Heart right ventricle (tissue), 16 donors: ENCODE measurements at regions not wholly inside any gene's neighbourhood (a gene's known extent, or its start where the extent isn't known, plus 50 kb on each side); places are given as distances from the start of the nearest gene placed in this dataset.

Experiments used
- ATAC-seq, 8 donors: fragments of 200-7000 bp; cut with Tn5 transposase; one replicate each; pipeline ENCODE4 v1.9.1; 2020; ENCODE audit warnings: mild to moderate bottlenecking in 8 of 8, moderate library complexity in 8 of 8, moderate number of reproducible peaks in 1 of 8
- DNase-seq, 2 donors: peaks; one replicate each; pipeline ENCODE4 v3.0.0-alpha.2; 2020
- H3K27ac ChIP-seq, 10 donors: fragments of 200-600 bp; sonication (generic) in 2 of 10; one replicate each; pipeline versions ENCODE4 v1.5.0 to v1.8.0; 2020 to 2022; ENCODE audit warnings: mild to moderate bottlenecking in 3 of 10
- H3K27me3 ChIP-seq, 7 donors: fragments of 200-600 bp; one replicate each; pipeline ENCODE4 v1.8.0; 2021 to 2022; ENCODE audit warnings: mild to moderate bottlenecking in 2 of 7
- H3K36me3 ChIP-seq, 9 donors: fragments of 200-600 bp; sonication (generic) in 1 of 9; one replicate each; pipeline versions ENCODE4 v1.5.0 to v1.8.0; 2020 to 2022; ENCODE audit warnings: mild to moderate bottlenecking in 2 of 9
- H3K4me1 ChIP-seq, 9 donors: fragments of 200-600 bp; sonication (generic) in 1 of 9; one replicate each; pipeline versions ENCODE4 v1.5.0 to v1.8.0; 2020 to 2022; ENCODE audit warnings: mild to moderate bottlenecking in 4 of 9
- H3K4me3 ChIP-seq, 10 donors: fragments of 200-600 bp; sonication (generic) in 2 of 10; one replicate each; pipeline versions ENCODE4 v1.5.0 to v1.8.0; 2020 to 2022; ENCODE audit warnings: mild to moderate bottlenecking in 7 of 10, moderate library complexity in 2 of 10
- H3K9me3 ChIP-seq, 11 donors: fragments of 200-600 bp in 10 of 11; sonication (generic) in 2 of 11; one replicate each; pipeline versions ENCODE4 v1.5.0 to v1.8.0; 2013 to 2022; ENCODE audit warnings: mild to moderate bottlenecking in 2 of 11, control low read depth in 1 of 11, moderate library complexity in 1 of 11
- WGBS, 2 donors: extraction: QIAGEN DNeasy Blood & Tissue Kit; methylation state at CpG; one replicate each; pipeline ENCODE4 v1.1.7; 2013; ENCODE audit warnings: inconsistent platforms in 1 of 2; 5-methylcytosine and 5-hydroxymethylcytosine counted together
- intact Hi-C, 10 donors: fragments of 100-400 bp; cut with DNase I; formaldehyde crosslinking; loops; one replicate each; pipeline versions ENCODE4 v1.11.1 to v1.14.2; 2022
- TF ChIP-seq, protein P1 (sequence below), 9 donors: fragments of 200-600 bp; sonication (generic) in 2 of 9; IDR thresholded peaks; one replicate each; pipeline versions ENCODE4 v1.5.0 to v1.8.0; 2021 to 2022; ENCODE audit warnings: antibody characterized with exemption in 9 of 9, mild to moderate bottlenecking in 5 of 9, moderate library complexity in 1 of 9
- donor health status: Arrhythmogenic right ventricular cardiomyopathy.
- donor health status: ischemic (EF 13 %, LVEDD 7.1; RV severe dilation, severe dysfunction).
- donor health status: healthy with polysubstance abuse.
- donor health status: DM: no; HTN: yes; CAD: no.
- donor health status: DM: no; HTN: no; CAD: no.
- donor health status: ischemic (EF 25% LVEDD 6.9; RV normal size, moderate dysfunction).
- donor health status: ischemic (EF 25% LVEDD 5.7; RV mildly dilated, moderate dysfunction).
- donor health status: healthy.
- donor health status: DM: yes; HTN: yes; CAD: no.
- donor health status: Ischemic cardiomyopathy.
- donor health status: ischemic (EF 35%, LVEDD 5.7; RV mildly dilated, moderate dysfunction).
- donor health status: nonischemic (EF 11% LVEDD 7.7; RV severe dilation, severe dysfunction).
- donor health status: DM: yes; HTN: yes; CAD: no.
- donor health status: PGD.
- donor health status: ischemic (EF 29% LVEDD 5.4; RV normal size, mild dysfunction).
- donor health status: nonischemic (EF 23%, LVEDD 6.1; RV moderate dilation, normal function).

DNA sequence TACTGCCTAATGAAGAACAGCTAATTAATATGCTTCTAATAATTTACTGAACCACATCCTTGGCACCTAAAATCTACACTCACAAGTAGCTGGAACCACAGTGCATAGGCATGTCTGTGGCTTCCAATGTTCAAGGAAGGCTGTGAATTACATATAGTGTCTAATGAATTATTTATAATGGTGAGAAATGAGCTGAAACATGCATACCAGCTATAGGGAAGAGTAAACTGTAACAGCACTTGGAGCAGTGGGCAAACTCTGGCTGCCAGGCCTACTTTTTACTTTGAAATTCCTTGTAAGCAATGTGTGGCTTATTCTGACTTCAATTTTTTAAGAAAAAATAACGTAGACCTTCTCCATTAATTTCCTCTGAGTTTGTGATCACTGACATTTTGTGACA is 953.2 kb upstream of the CDH8 start:
- 64 to 83% methylated on average over 1 of the region's 1 CpG for WGBS, 2 donors
- no peak for DNase-seq
- H3K27me3 ChIP-seq, result no peaks in the 10 kb centered on the region
- TF ChIP-seq, protein P1, sequence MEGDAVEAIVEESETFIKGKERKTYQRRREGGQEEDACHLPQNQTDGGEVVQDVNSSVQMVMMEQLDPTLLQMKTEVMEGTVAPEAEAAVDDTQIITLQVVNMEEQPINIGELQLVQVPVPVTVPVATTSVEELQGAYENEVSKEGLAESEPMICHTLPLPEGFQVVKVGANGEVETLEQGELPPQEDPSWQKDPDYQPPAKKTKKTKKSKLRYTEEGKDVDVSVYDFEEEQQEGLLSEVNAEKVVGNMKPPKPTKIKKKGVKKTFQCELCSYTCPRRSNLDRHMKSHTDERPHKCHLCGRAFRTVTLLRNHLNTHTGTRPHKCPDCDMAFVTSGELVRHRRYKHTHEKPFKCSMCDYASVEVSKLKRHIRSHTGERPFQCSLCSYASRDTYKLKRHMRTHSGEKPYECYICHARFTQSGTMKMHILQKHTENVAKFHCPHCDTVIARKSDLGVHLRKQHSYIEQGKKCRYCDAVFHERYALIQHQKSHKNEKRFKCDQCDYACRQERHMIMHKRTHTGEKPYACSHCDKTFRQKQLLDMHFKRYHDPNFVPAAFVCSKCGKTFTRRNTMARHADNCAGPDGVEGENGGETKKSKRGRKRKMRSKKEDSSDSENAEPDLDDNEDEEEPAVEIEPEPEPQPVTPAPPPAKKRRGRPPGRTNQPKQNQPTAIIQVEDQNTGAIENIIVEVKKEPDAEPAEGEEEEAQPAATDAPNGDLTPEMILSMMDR (IDR thresholded peaks at IDR 0.05), result no peak
- ATAC-seq, result no peak
- H3K27ac ChIP-seq, result no peak overlapping the region
- H3K4me3 ChIP-seq, result no peak overlapping the region
- H3K4me1 ChIP-seq, result no peaks in the 10 kb centered on the region
- H3K36me3 ChIP-seq, result no peaks in the 10 kb centered on the region
- H3K9me3 ChIP-seq, result peaks cover 0 to 9% (median 0%) of the 10 kb centered on the region in 11 donors
- intact Hi-C loops, result no loop called here

DNA sequence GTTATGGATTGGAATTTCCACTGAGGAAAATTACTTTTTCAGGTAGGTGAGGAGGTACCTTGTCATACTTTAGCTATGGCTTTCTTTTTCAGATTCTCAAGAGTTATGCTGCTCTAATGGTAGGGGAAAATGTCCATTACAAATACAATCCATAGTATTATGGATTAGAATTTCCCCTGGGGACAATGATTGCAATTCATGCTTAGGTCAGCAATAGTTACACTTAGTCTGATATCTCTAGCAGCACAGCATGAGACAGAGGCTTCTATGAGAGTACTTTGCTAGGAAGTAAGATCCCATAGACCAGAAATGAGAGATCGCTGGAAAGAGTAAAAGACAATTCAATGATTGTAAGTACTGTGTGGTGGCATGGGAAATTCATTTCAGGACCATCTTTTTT is 949.5 kb upstream of the CDH8 start:
- intact Hi-C loops, result no loop called here
- Histone ChIP-seq H3K4me1 (no peaks in the 10 kb centered on the region), H3K9me3 (peaks cover 0 to 9% (median 0%) of the 10 kb centered on the region in 11 donors), H3K27ac (no peak overlapping the region), H3K27me3 (no peaks in the 10 kb centered on the region), H3K4me3 (no peak overlapping the region), H3K36me3 (no peaks in the 10 kb centered on the region)
- DNase-seq, result no peak
- ATAC-seq, result no peak
- TF ChIP-seq, protein P1 (IDR thresholded peaks at IDR 0.05), result no peak
- 94 to 96% methylated on average over 1 of the region's 1 CpG for WGBS, 2 donors

DNA sequence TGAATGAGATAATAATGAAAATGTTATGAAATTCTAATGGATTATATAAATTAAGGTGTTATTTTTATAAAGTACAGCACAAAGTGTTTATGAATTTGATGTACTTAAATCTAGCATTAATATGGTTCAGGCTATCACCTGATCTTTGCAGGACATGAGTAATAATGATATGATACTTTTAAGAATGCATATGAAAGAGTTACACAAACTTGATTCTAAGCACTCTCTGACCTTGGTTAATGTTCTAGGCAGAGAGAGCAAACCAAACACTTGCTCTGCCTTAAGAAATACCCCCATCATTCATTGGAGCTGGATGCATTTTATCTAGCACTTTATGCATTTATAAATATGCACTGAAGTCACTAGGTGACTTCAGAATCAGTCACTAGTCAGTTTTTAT is 942.2 kb upstream of the CDH8 start:
- H3K9me3 ChIP-seq, result no peaks in the 10 kb centered on the region
- DNase-seq, result no peak
- no peaks in the 10 kb centered on the region for H3K36me3 ChIP-seq
- H3K27ac ChIP-seq, result no peak overlapping the region
- intact Hi-C loops, result no loop called here
- no peaks in the 10 kb centered on the region for H3K4me1 ChIP-seq
- H3K27me3 ChIP-seq, result no peaks in the 10 kb centered on the region
- TF ChIP-seq, protein P1 (IDR thresholded peaks at IDR 0.05), result no peak
- H3K4me3 ChIP-seq, result no peak overlapping the region
- ATAC-seq, result no peak

DNA sequence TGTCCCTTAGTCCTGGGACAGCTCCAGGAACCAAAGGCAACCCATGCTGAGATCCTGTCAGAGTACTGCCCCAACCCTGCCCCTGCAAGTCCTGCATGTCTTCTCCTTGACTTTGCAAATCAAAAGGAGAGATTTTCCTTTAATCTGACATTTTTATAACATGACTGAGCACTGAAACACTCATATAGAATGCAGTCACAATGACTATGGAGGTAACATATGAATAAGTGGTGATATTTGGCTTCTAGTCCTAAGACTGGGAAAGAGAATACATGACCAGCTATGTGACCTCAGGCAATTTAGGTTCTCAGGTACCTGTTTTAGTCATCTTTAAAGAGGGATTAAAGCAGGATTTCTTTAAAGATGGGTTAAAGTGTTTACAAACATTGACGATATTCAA is 941.6 kb upstream of the CDH8 start:
- 90 to 93% methylated on average over 1 of the region's 1 CpG for WGBS, 2 donors
- ATAC-seq, result no peak

More for the DNA sequence above, 941.6 kb upstream of the CDH8 start:
- no peaks in the 10 kb centered on the region for H3K9me3 ChIP-seq
- H3K27ac ChIP-seq, result no peak overlapping the region
- H3K4me3 ChIP-seq, result no peak overlapping the region
- no peaks in the 10 kb centered on the region for H3K4me1 ChIP-seq
- intact Hi-C loops, result no loop called here
- DNase-seq, result no peak
- H3K36me3 ChIP-seq, result no peaks in the 10 kb centered on the region
- no peaks in the 10 kb centered on the region for H3K27me3 ChIP-seq
- TF ChIP-seq, protein P1 (IDR thresholded peaks at IDR 0.05), result no peak
